GM12873 (cell line): ENCODE measurements at regions not wholly inside any gene's neighbourhood (a gene's known extent, or its start where the extent isn't known, plus 50 kb on each side); places are given as distances from the start of the nearest gene placed in this dataset.

Experiments used
- TF ChIP-seq, protein P1 (sequence below): IDR thresholded peaks from 2 replicates; pipeline ENCODE4 v1.5.1; 2012; ENCODE audit warnings: low read depth, mild to moderate bottlenecking, moderate library complexity, low read length, control low read depth; ENCODE audit not compliant: insufficient read depth; ENCODE audit errors: missing control alignments

DNA sequence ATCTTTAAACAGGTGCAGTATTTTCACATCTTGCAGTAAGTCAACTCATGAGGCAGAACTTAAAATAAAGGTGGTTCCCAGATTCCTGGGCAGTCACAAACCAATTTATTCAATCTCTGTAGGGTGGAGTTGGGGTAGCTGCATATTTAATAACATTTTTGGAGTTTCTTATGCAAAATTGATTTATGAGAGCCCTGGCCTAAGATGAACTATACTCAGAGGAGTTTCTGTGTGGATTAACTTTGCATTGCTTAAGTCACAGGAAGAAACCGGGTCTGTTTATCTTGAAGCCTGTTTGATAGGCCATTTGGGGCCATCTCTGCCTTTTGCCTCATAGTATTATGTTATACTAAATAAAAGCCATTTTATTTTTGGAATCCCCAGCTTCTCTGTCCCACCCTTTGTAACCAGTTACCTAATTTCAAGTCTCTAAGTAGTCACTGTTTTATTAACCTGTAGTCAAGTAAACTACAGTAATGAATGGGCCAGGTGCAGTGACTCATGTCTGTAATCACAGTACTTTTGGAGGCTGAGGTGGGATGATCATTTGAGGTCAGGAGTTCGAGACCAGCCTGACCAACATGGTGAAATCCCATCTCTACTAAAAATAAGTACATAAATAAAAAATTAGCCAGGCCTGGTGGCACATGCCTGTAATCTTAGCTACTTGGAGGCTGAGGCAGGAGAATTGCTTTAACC lies 104.4 kb upstream of the FAM3C start:
- TF ChIP-seq, protein P1, sequence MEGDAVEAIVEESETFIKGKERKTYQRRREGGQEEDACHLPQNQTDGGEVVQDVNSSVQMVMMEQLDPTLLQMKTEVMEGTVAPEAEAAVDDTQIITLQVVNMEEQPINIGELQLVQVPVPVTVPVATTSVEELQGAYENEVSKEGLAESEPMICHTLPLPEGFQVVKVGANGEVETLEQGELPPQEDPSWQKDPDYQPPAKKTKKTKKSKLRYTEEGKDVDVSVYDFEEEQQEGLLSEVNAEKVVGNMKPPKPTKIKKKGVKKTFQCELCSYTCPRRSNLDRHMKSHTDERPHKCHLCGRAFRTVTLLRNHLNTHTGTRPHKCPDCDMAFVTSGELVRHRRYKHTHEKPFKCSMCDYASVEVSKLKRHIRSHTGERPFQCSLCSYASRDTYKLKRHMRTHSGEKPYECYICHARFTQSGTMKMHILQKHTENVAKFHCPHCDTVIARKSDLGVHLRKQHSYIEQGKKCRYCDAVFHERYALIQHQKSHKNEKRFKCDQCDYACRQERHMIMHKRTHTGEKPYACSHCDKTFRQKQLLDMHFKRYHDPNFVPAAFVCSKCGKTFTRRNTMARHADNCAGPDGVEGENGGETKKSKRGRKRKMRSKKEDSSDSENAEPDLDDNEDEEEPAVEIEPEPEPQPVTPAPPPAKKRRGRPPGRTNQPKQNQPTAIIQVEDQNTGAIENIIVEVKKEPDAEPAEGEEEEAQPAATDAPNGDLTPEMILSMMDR, result no peak

DNA sequence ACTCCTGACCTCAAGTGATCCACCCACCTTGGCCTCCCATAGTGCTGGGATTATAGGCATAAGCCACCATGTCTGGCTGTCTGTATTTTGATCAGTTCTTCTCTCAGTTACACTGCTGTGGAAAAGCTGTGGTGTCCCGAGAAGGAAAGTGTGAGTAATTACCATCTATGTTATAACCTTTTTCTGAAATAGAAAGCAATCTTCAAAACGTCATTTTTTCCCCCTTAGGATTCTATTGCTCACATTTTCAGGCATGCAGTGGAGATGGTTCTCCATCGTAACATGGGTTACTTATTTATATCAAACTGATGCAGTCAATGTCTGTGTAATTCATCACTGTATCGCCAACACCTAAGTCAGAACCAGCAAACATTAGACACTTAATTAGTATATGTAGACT lies 103.5 kb upstream of the FAM3C start:
- TF ChIP-seq, protein P1, result no peak

DNA sequence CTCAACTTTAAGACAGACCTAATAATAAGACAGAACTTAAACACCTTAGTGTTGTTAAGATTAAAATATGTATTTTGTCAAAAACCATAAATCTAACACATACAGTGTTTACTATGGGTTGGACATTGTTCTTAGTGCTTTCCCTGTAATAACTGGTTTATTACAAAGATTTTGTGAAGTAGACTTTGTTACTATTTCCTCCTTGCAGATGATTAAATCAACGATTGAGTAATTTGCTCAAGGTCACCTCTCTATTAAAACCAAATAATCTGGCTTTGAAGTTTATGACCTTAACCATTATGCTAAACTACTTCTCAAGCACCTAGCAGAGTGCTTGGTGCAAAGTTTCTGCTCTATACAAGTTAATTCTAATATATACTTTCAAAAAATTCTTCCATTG lies 102.7 kb upstream of the FAM3C start:
- TF ChIP-seq, protein P1, result no peak

DNA sequence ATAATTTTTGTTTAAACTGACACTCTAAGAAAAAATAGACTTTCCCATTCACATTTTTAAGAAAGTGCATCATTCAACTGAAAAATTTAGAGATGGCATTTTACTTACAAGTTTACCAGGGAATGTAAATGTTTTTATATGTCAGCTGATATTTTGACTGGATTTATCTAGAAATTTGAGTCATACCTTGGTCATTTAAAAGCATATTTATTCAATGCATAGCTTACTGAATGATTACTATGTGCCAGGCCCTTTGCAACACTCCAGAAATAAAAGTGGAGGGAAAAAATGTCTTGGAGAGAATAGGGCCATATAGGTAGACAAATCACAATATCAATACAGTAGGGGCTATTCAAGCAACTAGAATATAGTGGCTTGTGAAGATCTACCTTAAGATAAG lies 98.4 kb upstream of the FAM3C start:
- TF ChIP-seq, protein P1, result no peak

DNA sequence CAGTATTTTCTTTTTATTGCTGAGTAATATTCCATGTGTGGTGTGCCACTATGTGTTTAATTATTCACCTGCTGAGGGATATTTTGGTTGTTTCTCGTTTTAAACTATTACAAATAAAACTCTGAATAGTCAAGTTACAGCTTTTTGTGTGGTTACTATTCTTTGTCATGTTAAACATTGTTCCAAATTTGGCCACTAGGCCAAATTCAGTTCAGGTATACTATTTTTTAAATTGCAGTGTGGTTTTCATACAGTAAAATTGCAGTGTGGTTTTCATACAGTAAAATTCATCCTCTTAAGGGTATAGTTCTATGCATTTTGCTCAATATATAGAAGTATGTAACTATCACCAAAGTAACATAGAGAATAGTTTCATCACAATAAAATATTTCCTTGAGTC lies 97.4 kb upstream of the FAM3C start:
- TF ChIP-seq, protein P1, result no peak

DNA sequence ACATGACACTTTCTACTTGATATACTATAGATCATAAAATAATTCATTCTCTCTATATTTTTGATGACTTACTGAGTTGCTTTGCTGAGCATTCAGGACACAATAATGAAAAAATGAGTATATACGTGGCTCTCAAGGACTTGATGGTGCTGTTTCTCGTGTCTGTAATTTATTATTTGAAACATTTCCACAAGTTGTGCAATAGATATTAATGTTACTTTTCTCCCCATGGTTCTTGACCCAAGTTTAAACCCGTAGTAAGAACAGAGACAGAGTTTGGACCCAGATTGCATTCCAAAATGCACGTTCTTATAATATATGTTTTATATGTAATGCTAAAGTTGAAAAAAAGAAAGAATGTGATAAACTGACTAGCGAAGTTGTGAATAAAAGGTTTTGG lies 94.2 kb upstream of the FAM3C start:
- TF ChIP-seq, protein P1, result no peak

DNA sequence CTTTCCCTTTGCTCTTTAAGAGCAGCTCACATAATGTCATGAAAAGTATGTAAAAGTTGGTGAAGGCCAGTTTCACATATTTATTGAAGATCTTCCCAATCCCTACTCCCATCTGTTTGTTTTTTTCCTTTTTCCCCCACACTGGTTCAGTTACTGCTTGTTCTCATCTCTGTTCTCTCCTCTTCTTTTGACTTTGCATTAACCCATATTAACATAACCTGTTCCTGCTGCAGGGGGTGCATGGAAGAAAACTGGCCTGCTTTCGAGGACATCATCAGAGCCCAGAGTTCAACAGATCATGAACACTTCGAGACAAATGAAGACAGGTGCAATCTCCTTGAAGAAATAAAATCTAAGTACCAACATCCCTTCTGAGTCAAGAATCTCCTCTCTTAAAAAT lies 93.3 kb upstream of the FAM3C start:
- TF ChIP-seq, protein P1, result no peak

DNA sequence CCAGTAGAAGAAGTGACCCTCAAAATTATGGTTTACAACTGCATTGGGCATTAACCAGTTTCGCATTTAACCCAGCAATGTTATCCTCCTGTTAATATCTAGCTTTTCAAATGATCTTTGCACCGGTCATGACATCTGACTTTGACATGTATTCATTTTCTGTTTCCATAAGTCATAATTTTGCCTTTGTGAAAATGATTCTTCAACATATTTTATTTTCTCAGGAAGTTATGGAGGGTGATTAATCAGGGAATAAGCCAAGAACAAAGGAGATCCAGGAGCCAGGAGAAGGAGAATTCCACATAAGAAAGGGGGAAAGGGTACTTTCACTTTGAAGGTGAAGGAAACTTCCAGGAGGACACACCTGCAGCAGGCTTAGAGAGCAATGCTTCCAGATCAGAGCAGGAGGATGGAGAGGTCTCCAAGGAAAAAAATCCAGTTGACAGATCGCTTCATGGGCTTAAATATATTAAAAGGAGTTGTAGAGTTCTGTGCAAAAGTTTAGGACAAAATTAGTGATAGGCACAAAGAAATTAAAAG lies 92.1 kb upstream of the FAM3C start:
- TF ChIP-seq, protein P1, result no peak
